Caki2 (cell line): ENCODE measurements at regions not wholly inside any gene's neighbourhood (a gene's known extent, or its start where the extent isn't known, plus 50 kb on each side); places are given as distances from the start of the nearest gene placed in this dataset.

Experiments
- DNase-seq: peaks from one replicate; pipeline ENCODE4 v3.0.0-alpha.2; 2015; ENCODE audit warnings: low read depth
- in situ Hi-C: cut with HindIII; loops from 2 replicates; pipeline ENCODE4 v1.10.0; 2016; ENCODE audit warnings: low sequenced_read_pairs, low pct_unique_long_range_greater_than_20kb, mixed read lengths

DNA sequence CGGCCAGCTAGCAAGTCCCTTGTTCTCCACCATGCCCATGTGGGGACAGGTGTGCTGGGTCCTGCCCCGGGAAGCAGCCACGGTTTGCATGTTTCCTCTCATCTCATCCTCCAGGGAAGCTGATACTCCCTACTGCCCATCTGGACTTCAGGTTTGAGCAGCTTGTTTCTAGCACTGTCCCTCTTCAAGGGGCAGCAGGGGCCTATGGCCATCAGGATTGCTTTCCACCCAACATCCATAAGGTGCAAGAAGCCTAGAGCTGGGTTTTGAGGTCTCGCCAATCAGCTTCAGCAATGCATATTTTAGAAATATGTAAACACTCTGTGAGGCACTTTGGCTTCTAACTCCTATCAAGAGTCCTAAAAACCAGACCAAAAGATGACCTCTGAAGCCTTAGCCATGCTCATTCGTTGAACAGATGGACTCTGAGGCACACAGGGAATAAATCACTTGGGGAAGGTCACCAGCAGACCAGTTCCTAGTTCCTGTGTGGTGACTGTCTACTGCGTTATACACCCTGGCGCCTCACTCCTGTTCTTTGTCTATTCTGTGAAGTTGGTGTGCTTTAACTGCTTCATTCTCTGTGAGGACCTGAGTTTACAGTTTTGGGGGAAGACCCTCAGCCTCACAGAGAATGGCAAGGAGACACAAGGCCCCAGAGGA lies 192.6 kb upstream of the TWIST2 start:
- in situ Hi-C loops, result no loop called here
- DNase-seq, result no peak

DNA sequence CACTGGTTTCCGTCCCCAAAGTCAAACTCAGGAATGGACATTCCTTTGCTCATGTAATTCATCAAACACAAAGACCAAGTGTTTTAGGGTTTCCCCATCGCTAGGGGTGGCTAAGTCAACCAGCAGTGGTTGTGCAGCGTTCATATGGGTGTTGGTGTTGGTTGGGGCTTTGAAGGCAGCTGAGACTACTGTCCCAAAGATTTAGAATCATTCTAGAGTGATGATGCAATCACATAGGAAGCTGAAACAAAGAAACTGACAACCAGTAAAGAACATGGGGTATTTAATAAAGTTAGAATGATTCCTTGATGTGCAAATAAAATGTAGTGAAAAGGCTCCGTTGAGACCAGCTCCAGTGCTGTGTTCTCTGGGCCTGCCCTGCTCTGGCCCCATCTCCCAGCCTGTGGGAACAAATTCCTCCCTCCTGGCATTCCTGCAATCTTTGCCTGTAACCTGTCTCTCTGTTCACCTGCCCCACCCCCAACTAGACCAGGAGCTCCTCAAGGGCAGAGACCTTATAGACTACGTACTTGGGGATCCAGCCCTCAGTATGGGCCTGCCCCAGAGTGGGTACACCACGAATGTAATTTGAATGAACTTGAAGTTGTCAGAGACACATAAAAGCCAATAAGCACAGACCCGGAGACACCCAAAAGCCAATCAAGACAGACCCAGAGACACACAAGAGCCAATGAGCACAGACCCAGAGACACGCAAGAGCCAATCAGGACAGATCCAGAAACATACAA lies 191.7 kb upstream of the TWIST2 start:
- in situ Hi-C loops, result no loop called here

DNA sequence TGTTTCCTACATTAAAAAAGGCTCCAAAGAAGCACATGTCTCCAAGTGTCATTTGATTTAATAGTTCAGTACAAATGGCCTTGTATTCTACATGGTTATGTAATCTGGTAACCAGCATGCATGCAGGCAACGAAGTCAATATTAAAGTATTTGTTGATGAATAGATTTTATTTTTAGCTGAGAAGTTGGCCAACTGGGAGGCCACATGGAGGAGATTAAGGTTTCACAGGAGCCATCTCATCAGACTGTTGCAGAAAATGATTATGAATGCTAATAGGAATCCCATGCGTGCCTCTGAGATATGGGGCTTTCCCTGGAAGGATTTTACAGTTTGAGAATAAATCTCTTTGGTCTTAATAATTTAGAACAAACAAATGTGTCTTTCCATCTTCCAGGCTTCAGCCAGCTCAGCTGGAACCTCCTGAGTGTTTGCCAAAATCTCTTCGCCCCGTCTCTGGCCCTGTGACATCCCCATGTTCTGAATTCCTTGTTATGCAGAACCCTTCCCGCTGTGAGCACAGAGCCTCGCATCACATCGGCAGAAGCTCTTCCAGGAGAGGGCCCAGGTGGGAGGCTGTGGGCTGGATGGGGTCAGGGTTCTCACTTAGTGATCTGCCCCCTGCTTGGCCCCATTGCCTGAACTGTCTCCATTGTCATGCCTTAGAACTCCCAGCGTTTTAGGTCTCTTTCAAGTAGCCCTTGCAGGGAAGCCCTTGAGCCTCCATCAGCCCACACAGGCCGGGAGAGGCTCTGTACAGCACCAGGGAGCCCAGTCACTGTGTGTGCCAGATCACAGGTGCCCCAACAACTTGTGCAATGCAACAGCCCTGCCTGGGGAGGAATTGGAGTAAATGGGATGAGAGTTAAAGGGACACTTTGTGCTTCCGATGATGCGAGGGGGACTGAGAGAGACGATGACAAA lies 190.5 kb upstream of the TWIST2 start:
- in situ Hi-C loops, result no loop called here
- DNase-seq, result no peak

More for the DNA sequence above, 191.7 kb upstream of the TWIST2 start:
- DNase-seq, result no peak

DNA sequence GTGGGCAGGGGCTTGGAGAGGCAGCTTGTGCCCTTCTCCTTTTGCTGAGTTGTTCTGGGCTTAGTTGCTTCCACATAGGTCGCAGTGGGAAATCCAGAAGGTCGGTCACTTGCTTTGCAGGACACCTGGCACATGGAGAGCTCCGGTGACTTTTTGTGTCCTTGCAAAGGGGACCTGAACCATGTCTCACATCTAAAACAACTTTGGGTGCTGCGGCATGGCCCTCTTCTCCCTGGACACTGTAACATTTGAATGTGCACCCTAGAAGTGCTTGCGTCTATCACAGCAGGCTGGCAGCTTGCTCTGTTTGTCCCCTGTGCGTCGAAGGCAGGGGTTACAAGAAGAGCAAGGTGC lies 189.9 kb upstream of the TWIST2 start:
- in situ Hi-C loops, result no loop called here
- no peak for DNase-seq

DNA sequence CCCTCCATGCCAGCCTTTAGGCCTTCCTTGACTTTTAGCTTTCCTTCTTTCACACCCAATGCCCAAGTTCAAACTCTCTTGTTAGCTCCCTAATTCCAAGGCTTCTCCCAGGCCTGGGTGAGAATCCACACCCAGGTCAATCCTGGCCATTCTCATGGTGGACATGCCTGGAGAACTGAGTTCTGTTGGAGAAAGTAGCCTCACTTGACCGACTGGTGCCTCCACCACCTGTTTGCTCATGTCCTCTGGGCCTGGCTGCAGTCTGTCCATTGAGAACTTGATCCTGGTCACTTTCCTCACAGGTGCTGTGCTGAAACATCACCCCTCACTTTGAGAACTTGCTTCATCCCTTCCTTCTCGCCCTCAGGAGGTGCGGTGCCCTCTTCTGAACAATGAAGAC lies 189.1 kb upstream of the TWIST2 start:
- no peak for DNase-seq
- in situ Hi-C loops, result no loop called here

DNA sequence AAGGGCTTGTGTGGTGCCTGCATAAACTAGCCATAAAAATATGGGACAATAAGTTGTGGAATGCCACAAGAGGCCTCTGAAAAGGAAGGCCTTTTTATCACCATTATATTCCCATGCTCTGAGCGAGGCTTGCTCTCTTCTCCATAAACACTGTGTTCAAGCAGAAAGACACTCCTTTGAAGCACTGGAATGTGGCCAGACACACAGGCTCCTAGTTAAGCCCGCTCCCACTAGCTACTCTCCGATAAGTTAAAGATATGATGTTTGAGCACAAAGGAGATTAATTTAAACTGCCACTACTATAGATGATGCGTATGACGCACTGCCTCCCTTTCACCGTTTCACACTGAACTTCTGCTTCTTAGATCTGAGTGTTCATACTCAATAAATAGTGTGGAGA lies 188.7 kb upstream of the TWIST2 start:
- in situ Hi-C loops, result no loop called here
- no peak for DNase-seq

DNA sequence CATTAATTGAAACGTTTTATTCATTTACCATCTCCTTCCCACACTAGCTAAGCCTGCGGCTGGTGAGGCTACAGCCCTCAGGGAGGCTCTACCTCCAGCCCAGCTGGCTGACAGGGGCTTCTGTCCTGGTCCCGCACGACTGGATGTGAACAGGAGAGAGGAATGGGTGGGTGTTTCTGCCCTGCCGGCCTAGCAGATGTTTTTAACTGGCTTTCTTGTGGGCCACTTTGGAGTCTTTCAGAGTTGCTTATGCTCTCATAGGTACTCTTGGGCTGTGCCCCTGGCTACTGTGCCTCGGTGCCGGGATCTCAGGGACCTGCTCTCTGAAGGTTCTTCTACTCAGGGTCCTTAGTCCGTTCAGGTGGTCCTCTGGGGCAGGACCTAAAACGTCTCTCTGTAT lies 184.3 kb upstream of the TWIST2 start:
- in situ Hi-C loops, result no loop called here
- no peak for DNase-seq

DNA sequence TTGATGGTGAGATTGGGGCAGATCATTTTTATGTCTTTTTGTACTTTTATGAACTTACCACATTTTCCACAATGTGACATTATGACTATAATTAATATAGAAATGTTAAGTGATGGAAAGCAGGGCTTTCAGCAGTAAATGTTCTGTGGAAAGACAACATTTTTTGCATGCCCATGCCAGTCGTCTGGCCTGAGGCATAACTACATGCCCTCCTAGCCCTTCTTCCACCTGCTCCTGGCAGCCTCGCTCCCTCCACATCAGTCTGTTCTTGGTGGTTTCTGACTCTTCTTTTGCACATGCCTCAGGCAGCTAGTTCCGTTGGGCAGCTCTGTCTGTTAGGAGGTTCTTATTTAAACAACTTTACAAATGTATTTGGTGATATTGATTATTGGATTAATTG lies 182.0 kb upstream of the TWIST2 start:
- no peak for DNase-seq
- in situ Hi-C loops, result no loop called here

DNA sequence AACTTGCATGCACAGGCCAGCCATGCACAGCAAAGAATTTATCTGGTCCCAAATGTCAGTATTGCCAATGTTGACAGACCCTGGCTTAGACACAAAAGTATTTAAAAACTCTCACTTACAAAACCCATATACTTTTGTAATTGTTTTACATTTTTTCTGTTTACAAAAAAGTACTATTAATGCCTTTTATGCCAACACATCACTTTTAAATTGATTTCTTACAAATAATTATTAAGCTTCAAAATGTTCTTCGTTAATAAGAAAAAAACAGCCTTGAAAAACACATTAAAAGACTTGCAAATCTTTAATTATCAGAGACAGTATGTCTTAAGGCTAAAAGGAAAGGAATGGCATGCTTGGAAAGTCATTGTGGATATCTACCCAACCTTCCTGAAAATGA lies 181.3 kb upstream of the TWIST2 start:
- in situ Hi-C loops, result no loop called here
- DNase-seq, result no peak

DNA sequence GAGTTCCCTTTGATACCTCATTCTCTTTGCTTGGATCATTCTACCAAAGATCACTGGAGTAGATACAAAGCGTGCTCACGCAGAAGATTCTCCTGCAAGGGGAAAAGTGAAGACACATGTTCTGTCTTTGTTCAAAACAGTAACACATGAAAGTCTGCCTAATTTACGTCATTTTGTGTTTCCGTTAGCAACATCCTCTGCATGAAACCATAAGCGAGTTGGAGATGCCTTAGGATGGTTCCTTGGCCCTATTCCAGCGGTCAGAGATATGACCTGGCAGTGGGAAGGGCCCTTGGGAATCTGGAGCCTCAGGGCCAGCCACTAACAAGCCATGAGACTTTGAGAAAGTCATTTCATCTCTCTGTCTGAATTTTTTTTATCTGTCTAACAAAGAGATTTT lies 180.9 kb upstream of the TWIST2 start:
- DNase-seq, result no peak
- in situ Hi-C loops, result no loop called here

DNA sequence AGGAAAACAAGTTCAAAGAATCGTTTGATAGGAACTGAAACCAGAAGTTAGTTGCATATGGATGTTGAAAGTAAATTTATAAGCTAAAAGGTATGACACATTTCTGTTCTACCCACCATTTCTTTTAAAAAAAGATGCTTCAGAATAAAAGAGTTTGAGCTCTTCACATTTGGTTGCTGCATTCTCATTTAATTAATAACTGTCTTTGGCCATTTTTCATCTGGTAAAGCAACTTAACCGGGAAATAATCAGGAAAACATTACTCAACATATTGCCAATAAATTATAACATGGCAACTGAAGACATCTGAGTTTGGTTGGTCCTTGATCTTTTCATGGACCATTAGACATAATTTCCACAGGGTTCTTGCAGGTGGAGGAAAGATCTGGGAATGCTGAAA lies 180.2 kb upstream of the TWIST2 start:
- in situ Hi-C loops, result no loop called here
- DNase-seq, result no peak

DNA sequence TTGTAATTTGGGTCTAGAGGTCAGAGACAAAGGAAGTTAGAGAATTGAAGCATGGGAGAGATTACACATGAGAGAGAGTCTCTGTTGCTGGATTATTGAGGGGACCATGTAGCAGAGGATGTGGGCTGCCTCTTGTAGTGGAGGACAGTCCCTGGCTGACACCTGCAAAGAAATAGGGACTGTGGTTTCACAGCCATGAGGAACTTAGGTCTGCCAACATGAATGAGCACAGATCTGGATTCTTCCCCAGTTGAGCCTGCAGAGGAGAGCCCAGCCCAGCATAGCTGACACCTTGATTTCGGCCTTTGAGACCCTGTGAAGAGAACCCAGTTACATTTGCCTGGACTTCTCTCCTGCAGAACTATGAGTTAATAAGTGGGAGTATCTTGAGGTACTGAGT lies 179.5 kb upstream of the TWIST2 start:
- in situ Hi-C loops, result no loop called here
- no peak for DNase-seq

DNA sequence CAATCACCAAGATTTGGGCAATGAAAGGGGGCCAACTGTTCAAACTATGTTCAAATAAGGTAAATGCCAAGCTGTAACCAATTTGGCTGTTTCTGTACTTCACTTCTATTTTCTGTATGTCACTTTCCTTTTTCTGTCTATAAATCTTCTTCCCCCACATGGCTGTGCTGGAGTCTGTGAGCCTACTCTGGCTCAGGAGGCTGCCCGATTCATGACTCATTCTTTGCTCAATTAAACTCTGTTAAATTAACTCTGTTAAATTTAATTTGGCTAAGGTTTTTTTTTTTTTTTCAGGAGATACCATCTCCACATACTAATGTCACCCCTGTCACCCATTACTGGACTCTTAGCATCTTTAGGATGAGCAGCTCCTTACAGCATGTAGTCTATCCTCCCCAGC lies 178.8 kb upstream of the TWIST2 start:
- DNase-seq, result no peak
- in situ Hi-C loops, result no loop called here

DNA sequence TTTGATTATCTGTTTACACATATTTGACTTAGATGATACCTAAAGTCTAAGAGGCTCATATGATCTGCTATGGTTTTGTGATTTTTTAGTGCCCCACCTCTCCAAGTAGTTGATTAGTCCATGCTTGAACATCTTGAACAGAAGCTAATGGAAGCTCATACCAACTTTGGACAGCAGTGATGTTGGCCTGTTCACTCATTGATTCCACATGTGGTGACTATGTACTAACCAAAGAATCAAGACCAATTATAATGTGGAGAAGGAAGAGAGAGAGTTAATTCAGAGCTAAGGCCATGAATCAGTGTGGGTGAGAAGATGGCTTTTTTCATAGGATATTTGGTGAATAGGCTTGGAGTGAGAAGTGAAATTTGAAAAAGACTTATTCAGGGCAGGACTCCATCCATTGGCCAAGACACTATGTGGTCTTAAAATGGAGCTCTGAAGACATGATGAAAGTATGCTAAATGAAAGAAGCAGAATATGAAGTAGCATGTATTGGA lies 178.3 kb upstream of the TWIST2 start:
- no peak for DNase-seq
- in situ Hi-C loops, result no loop called here

DNA sequence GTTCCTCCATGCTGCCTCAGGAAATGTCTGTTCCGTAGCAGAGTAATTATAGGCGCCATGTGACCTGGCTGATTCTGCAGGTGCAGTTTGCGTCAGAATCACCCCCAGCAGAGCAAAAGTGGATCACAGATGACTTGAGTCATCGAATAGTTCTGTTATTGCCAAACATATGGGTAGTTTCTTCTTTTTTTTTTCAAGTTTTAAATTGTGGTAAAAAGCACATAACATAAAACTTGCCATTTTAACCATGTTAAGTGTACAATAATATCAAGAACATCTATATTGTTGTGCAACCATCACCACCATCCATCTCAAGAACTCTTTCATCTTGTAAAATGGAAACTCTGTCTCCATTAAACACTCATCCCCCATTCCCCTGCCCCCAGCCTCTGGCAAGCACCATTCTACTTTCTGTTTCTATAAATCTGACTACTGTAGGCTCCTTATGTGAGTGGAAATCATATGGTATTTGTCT lies 177.7 kb upstream of the TWIST2 start:
- in situ Hi-C loops, result no loop called here
- no peak for DNase-seq

DNA sequence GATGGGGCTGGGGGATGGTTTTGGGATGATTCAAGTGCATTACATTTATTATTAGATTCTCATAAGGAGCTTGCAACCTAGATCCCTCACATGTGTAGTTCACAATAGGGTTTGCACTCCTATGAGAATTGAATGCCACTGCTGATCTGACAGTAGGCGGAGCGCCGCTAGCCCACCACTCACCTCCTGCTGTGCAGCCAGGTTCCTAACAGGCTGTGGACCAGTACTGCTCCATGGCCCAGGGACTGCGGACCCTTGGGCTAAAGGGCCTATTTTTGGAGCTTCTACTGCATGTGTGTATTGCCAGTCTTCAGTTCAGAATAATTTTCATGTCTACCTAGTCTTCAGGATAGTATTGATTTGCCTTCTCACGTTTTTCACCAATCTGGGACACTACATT lies 165.3 kb upstream of the TWIST2 start:
- in situ Hi-C loops, result no loop called here
- no peak for DNase-seq

DNA sequence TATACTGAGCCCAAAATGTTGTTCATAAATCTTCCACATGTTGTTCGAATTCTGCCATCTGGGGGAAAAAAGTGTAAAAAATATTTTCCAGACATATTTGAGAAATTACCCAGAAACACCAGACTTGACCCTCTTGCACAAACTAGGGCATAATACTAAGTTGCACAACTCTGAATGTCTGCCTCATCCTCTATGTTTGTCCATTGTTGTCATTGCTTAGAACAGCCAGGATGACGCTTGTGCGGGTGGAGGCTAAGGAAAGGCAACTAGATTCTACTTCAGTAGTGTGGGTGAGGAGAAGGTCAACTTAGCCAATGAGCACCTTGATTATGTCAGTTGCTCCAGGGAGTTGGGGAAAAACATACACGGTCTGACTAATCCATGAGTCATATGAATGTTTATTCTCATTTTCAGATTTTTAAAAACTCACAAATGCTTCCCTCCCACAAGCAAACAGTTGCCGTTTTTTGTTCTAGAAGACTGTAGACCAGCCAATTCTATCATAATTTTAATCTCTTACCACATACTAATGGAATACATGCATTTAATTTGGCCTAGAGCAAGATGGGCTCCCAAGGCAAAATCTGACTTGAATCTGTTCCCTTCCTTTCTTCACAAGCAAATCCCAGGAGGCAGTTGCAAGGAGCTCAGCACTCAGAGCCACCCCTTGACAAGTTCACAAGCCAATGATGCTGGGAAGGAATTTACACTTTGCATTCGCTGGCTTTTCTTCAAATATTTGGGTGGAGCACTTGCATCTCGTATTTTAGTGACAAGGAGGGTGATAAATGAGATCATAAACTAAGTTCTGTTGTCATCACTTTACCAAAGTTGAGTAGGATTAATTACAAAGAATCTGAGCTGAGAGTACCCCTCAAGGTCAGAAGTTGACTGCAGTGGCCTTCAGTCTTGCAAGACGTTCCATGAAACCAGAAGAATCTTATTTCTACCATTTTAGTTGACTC lies 163.2 kb upstream of the TWIST2 start:
- DNase-seq, result peak; percentile 86
- in situ Hi-C loops, result no loop called here

DNA sequence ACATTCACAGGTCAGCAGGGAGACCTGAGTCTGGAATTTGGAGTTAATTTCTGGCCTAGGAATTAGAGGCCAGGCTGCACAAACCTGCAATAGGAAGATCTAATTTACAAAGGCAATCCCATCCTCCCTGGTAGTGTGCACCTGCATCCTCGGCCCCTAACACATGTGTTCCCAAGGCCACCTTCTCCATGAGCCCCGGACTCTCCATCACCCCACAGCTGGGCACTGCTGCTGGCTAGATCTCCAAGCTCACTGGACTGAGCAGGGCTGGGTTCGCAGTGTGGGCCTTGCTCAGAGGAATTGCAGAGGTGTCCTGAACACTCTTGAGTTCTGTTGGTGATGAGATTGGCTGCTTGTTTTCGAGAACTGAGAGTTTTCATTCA lies 162.6 kb upstream of the TWIST2 start:
- in situ Hi-C loops, result no loop called here
- DNase-seq, result no peak
